ENCODE measurements at regions not wholly inside any gene's neighbourhood (a gene's known extent, or its start where the extent isn't known, plus 50 kb on each side); places are given as distances from the start of the nearest gene placed in this dataset.

GRCh38 chr18:29083545-29083944 is 906.6 kb upstream of the CDH2 start:
- TF ChIP-seq POLR2A (IDR thresholded peaks at IDR 0.05; ENCODE audit: low read length) (no peak), GATA1 (IDR thresholded peaks at IDR 0.05; ENCODE audit: low read depth, low read length) (no peak)

Data from erythroblast (primary cell).